K562 (cell line): ENCODE measurements at regions not wholly inside any gene's neighbourhood (a gene's known extent, or its start where the extent isn't known, plus 50 kb on each side); places are given as distances from the start of the nearest gene placed in this dataset.

Experiments
- ATAC-seq: fragments of 200-7000 bp; cut with Tn5 transposase; 3 replicates; pipeline ENCODE4 v1.9.1; 2020; ENCODE audit warnings: moderate library complexity
- BruUV-seq: library from RNA; stranded (reverse); fragments of 400-500 nt; replicated peaks from 2 replicates; lab custom pipeline; 2021; lab: Mats Ljungman, UMichigan
- CTCF ChIA-PET: fragments of 300-600 bp; formaldehyde crosslinking; extraction: SDS; loops from one replicate; lab custom pipeline; 2021; ENCODE audit warnings: low intra/inter-chr PET ratio; lab: Yijun Ruan, JAX
- POLR2A ChIA-PET: fragments of 300-600, 350-650 bp; sonication (Branson Sonifier 250); formaldehyde crosslinking; extraction: SDS; loops from one replicate; lab custom pipeline; 2021; ENCODE audit warnings: antibody characterized with exemption, inconsistent platforms; lab: Yijun Ruan, JAX
- DNase-seq, 4 experiments: peaks; one replicate each; pipeline versions ENCODE4 v3.0.0 to v3.0.0-alpha.2; 2011 to 2018; ENCODE audit warnings: low spot score in 3 of 4, mixed read lengths in 3 of 4; ENCODE audit errors: extremely low read depth in 1 of 4
- FAIRE-seq: peaks from 2 replicates; lab custom pipeline; 2011; peaks lifted over from hg19 to GRCh38; lab: Jason Lieb, UNC
- H2AFZ ChIP-seq: 2 replicates; pipeline ENCODE4 v1.6.0; 2011; ENCODE audit warnings: low read depth, low read length, control low read depth, inconsistent platforms
- H3K27ac ChIP-seq: fragments of 200-600 bp; 3 replicates; pipeline ENCODE4 v1.8.0; 2011; ENCODE audit warnings: low read depth, mild to moderate bottlenecking, control low read depth, inconsistent platforms, low read length, moderate library complexity, mixed read lengths; ENCODE audit errors: extremely low read depth
- H3K27me3 ChIP-seq, 2 experiments: fragments of 300-600 bp in 1 of 2; 2 replicates in 1 of 2; 3 replicates in 1 of 2; pipeline versions ENCODE4 v1.6.0 to v1.8.0; 2011; ENCODE audit warnings: inconsistent platforms in 2 of 2, low read length in 2 of 2, mild to moderate bottlenecking in 1 of 2, mixed read lengths in 1 of 2, moderate library complexity in 1 of 2; ENCODE audit not compliant: control insufficient read depth in 2 of 2, insufficient read depth in 2 of 2
- H3K36me3 ChIP-seq: fragments of 300-600 bp; 3 replicates; pipeline ENCODE4 v1.8.0; 2011; ENCODE audit warnings: mild to moderate bottlenecking, low read length, inconsistent platforms; ENCODE audit not compliant: control insufficient read depth, insufficient read depth
- H3K4me1 ChIP-seq, 2 experiments: fragments of 200-600 bp in 1 of 2; replicated peaks in 1 of 2; 2 replicates in 1 of 2; 3 replicates in 1 of 2; pipeline versions ENCODE4 v1.5.1 to v1.8.0; 2011; ENCODE audit warnings: inconsistent platforms in 2 of 2, low read length in 2 of 2, mild to moderate bottlenecking in 1 of 2, mixed read lengths in 1 of 2, moderate library complexity in 1 of 2; ENCODE audit not compliant: control insufficient read depth in 2 of 2, insufficient read depth in 2 of 2
- H3K4me2 ChIP-seq: 2 replicates; pipeline ENCODE4 v1.6.1; 2011; ENCODE audit warnings: low read length, control low read depth, inconsistent platforms, mixed read lengths; ENCODE audit not compliant: insufficient read depth
- H3K4me3 ChIP-seq: fragments of 200-600 bp; sonication (generic), shearing (Covaris generic); 2 replicates; pipeline ENCODE4 v1.5.1; 2016; ENCODE audit warnings: control low read depth, inconsistent platforms
- H3K79me2 ChIP-seq: fragments of 200-600 bp; 3 replicates; pipeline ENCODE4 v1.8.0; 2011; ENCODE audit warnings: low read length, inconsistent platforms; ENCODE audit not compliant: control insufficient read depth, insufficient read depth
- H3K9ac ChIP-seq, 2 experiments: 2 replicates each; pipeline versions ENCODE4 v1.6.0 to v1.6.1; 2011; ENCODE audit warnings: low read depth in 2 of 2, low read length in 2 of 2, control low read depth in 1 of 2, inconsistent platforms in 1 of 2, mild to moderate bottlenecking in 1 of 2, mixed read lengths in 1 of 2; ENCODE audit not compliant: insufficient read depth in 1 of 2
- H3K9me1 ChIP-seq: one replicate; pipeline ENCODE4 v1.6.0; 2011; ENCODE audit warnings: inconsistent platforms, mild to moderate bottlenecking, low read length, moderate library complexity; ENCODE audit not compliant: control insufficient read depth, insufficient read depth
- H3K9me3 ChIP-seq: replicated peaks from 2 replicates; pipeline ENCODE4 v1.5.1; 2011; ENCODE audit warnings: low read depth, low read length, inconsistent platforms; ENCODE audit not compliant: control insufficient read depth, insufficient read depth
- H4K20me1 ChIP-seq: replicated peaks from 2 replicates; pipeline ENCODE4 v1.6.1; 2011; ENCODE audit warnings: low read length, inconsistent platforms, mixed read lengths; ENCODE audit not compliant: control insufficient read depth, insufficient read depth
- CHD2 ChIP-seq: IDR thresholded peaks from 2 replicates; pipeline ENCODE4 v1.6.1; 2011; ENCODE audit warnings: low read depth, low read length
- CREB5 ChIP-seq: fragments of 250-450 bp; sonication (Bioruptor Pico); IDR thresholded peaks from 2 replicates; pipeline ENCODE4 v1.5.0; 2020; ENCODE audit warnings: mild to moderate bottlenecking
- FIP1L1 ChIP-seq: fragments of 200-400 bp; formaldehyde crosslinking; IDR thresholded peaks from 2 replicates; pipeline ENCODE4 v1.6.1; 2018; ENCODE audit warnings: mild to moderate bottlenecking, low read depth, low read length; ENCODE audit not compliant: poor library complexity, severe bottlenecking
- GABPA ChIP-seq: fragments of 200-800 bp; sonication (Bioruptor generic); conservative IDR thresholded peaks from 2 replicates; pipeline ENCODE4 v1.6.1; 2016; ENCODE audit warnings: low read depth, missing genetic modification characterization, missing compliant biosample characterization
- HMGN3 ChIP-seq: IDR thresholded peaks from 2 replicates; pipeline ENCODE4 v1.6.1; 2011; ENCODE audit warnings: borderline replicate concordance, low read depth, mild to moderate bottlenecking, mixed read lengths, low read length; ENCODE audit not compliant: insufficient read length; ENCODE audit errors: extremely low read depth
- ZKSCAN3 ChIP-seq: fragments of 250-450 bp; sonication (Bioruptor Pico); IDR thresholded peaks from 2 replicates; pipeline ENCODE4 v1.4.0; 2020
- WGBS: fragments of 100-300 bp; shearing (Covaris generic); methylation state at CpG from one replicate; pipeline ENCODE4 v1.1.6; 2016; ENCODE audit warnings: low coverage, mixed read lengths; ENCODE audit not compliant: insufficient coverage; ENCODE audit errors: missing lambda C conversion rate; 5-methylcytosine and 5-hydroxymethylcytosine counted together
- in situ Hi-C: fragments of 300-500 bp; cut with MboI; formaldehyde crosslinking; loops from 4 replicates; pipeline ENCODE4 v1.15.0; 2018; ENCODE audit warnings: inconsistent platforms, mixed read lengths
- intact Hi-C: fragments of 100-400 bp; cut with micrococcal nuclease; formaldehyde crosslinking; loops from 2 replicates; pipeline ENCODE4 v1.14.2; 2022

GRCh38 chr1:214840356-214840755 is 237.4 kb downstream of the CENPF start:
- Histone ChIP-seq H3K79me2 (no peaks in the 10 kb centered on the region), H2AFZ (no peak overlapping the region), H3K4me1 (no peaks in the 10 kb centered on the region), H3K4me3 (no peak overlapping the region), H3K27ac (no peak overlapping the region), H3K27me3 (no peaks in the 10 kb centered on the region), H3K9me3 (no peaks in the 10 kb centered on the region), H3K9me1 (no peaks in the 10 kb centered on the region), H3K4me2 (no peak overlapping the region), H3K9ac (no peak overlapping the region), H3K36me3 (no peaks in the 10 kb centered on the region), H4K20me1 (no peaks in the 10 kb centered on the region)
- ChIA-PET CTCF (no interaction called here), POLR2A (no interaction called here)
- ATAC-seq (no peak), FAIRE-seq (no peak), DNase-seq (no peak)
- intact Hi-C loops: no loop called here
- 12% methylated on average over 3 of the region's 3 CpGs for WGBS
- TF ChIP-seq ZKSCAN3 (CRISPR knock-in tag): no peak
- no peak for TF ChIP-seq CREB5 (CRISPR knock-in tag)
- no peak for TF ChIP-seq HMGN3
- no peak for TF ChIP-seq CHD2
- TF ChIP-seq FIP1L1: no peak
- no peak for TF ChIP-seq GABPA
- no TSS peak for BruUV-seq
- in situ Hi-C loops: no loop called here
